Transverse colon (tissue), 4 donors: ENCODE measurements at regions not wholly inside any gene's neighbourhood (a gene's known extent, or its start where the extent isn't known, plus 50 kb on each side); places are given as distances from the start of the nearest gene placed in this dataset.

ENCODE experiments used
- DNase-seq: peaks from one replicate; pipeline ENCODE4 v3.0.0-alpha.2; 2019
- H3K27ac ChIP-seq, 4 donors: fragments of 200-600 bp; sonication (generic); 2 replicates each; pipeline ENCODE4 v1.5.1; 2016 to 2018; ENCODE audit warnings: inconsistent platforms in 4 of 4
- H3K27me3 ChIP-seq: fragments of 200-600 bp; sonication (generic); 2 replicates; pipeline ENCODE4 v1.5.1; 2017; ENCODE audit warnings: inconsistent platforms
- H3K36me3 ChIP-seq, 4 donors: fragments of 200-600 bp; sonication (generic); 2 replicates each; pipeline ENCODE4 v1.5.1; 2017 to 2019; ENCODE audit warnings: inconsistent platforms in 4 of 4
- H3K4me1 ChIP-seq, 4 donors: fragments of 200-600 bp; sonication (generic); 2 replicates each; pipeline ENCODE4 v1.5.1; 2017 to 2020; ENCODE audit warnings: inconsistent platforms in 4 of 4
- H3K4me3 ChIP-seq, 4 donors: fragments of 200-600 bp; sonication (generic); 1 replicate in 1 of 4; 2 replicates in 3 of 4; pipeline versions ENCODE4 v1.5.1 to v1.6.1; 2017 to 2019; ENCODE audit warnings: inconsistent platforms in 4 of 4
- H3K9me3 ChIP-seq, 2 donors: fragments of 200-600 bp; sonication (generic); 2 replicates each; pipeline ENCODE4 v1.5.1; 2017 to 2019; ENCODE audit warnings: inconsistent platforms in 2 of 2
- CTCF ChIP-seq, 5 experiments: fragments of 200-600 bp in 3 of 5; fragments of 450-650 bp in 2 of 5; sonication (generic) in 3 of 5; IDR thresholded peaks; 1 replicate in 2 of 5; 2 replicates in 3 of 5; pipeline ENCODE4 v1.5.1; 2016 to 2017; ENCODE audit warnings: antibody characterized with exemption in 5 of 5, inconsistent platforms in 3 of 5, mild to moderate bottlenecking in 2 of 5, moderate library complexity in 1 of 5
- EP300 ChIP-seq: sonication (generic); formaldehyde crosslinking; IDR thresholded peaks from one replicate; pipeline ENCODE4 v1.6.1; 2017; ENCODE audit warnings: antibody characterized with exemption, low read depth
- POLR2A ChIP-seq: fragments of 450-650 bp; IDR thresholded peaks from one replicate; pipeline ENCODE4 v1.6.1; 2016; ENCODE audit warnings: antibody characterized with exemption, mild to moderate bottlenecking, moderate library complexity
- POLR2AphosphoS5 ChIP-seq, 3 donors: sonication (generic); formaldehyde crosslinking; IDR thresholded peaks; one replicate each; pipeline ENCODE4 v1.6.1; 2016; ENCODE audit warnings: antibody characterized with exemption in 3 of 3
- WGBS, 2 donors: methylation state at CpG; one replicate each; pipeline ENCODE4 v1.1.5; 2018; ENCODE audit warnings: low coverage in 1 of 2; 5-methylcytosine and 5-hydroxymethylcytosine counted together
- in situ Hi-C, 4 donors: fragments of 200-750 bp; cut with MboI; loops; one replicate each; pipeline versions ENCODE4 v1.15.0 to v1.15.1; 2017; ENCODE audit warnings: low sequenced_read_pairs in 3 of 4, low pct_ligation_motif_present in 1 of 4, low pct_unique_long_range_greater_than_20kb in 1 of 4
- intact Hi-C: fragments of 100-400 bp; cut with DNase I; formaldehyde crosslinking; loops from one replicate; pipeline ENCODE4 v1.15.1; 2023; ENCODE audit warnings: low total_unique reads

DNA sequence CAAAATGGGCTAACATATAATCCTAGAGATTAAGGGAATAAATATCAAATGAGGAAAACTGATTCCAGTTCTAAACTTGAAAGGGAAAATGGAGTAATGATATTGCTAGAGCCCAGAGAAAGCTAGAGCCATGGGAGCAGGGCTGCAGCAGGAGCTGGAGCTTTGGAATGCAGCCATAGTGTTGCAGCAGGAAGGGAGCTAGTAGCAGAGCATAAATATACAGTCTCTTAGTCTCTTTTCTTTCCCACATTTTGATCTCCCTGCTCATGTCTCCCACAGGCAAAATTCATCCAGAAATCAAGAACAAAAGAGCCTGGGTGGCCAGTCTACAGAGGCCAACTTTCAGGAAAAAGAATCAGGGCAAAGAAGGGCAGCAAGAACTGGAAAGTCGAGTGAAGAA, 253.7 kb downstream of the ATXN7L3B start:
- intact Hi-C loops: no loop called here

GRCh38 chr12:74794522-74794921, 256.9 kb downstream of the ATXN7L3B start:
- Histone ChIP-seq H3K4me1 (no peaks in the 10 kb centered on the region), H3K9me3 (no peaks in the 10 kb centered on the region), H3K27me3 (no peaks in the 10 kb centered on the region), H3K36me3 (no peaks in the 10 kb centered on the region), H3K4me3 (no peak overlapping the region), H3K27ac (no peak overlapping the region)
- TF ChIP-seq POLR2AphosphoS5 (IDR thresholded peaks at IDR 0.05) (no peak), EP300 (no peak), POLR2A (no peak), CTCF (IDR thresholded peaks at IDR 0.05) (no peak)
- intact Hi-C loops (no loop called here), in situ Hi-C loops (no loop called here)
- 84% methylated on average over 4 of the region's 4 CpGs for WGBS, 2 donors
- no peak for DNase-seq

More for the DNA sequence above, 253.7 kb downstream of the ATXN7L3B start:
- TF ChIP-seq EP300 (no peak), POLR2AphosphoS5 (IDR thresholded peaks at IDR 0.05) (no peak), CTCF (IDR thresholded peaks at IDR 0.05) (no peak), POLR2A (no peak)
- in situ Hi-C loops: no loop called here
- H3K9me3 ChIP-seq: no peaks in the 10 kb centered on the region
- H3K27ac ChIP-seq: no peak overlapping the region
- no peaks in the 10 kb centered on the region for H3K36me3 ChIP-seq
- WGBS, 2 donors: 54 to 57% methylated on average over 1 of the region's 1 CpG
- no peak for DNase-seq
- H3K4me3 ChIP-seq: no peak overlapping the region
- H3K4me1 ChIP-seq: no peaks in the 10 kb centered on the region
- no peaks in the 10 kb centered on the region for H3K27me3 ChIP-seq

GRCh38 chr12:74801625-74802024, 264.0 kb downstream of the ATXN7L3B start:
- 46 to 75% methylated on average over 1 to 2 of the region's 2 CpGs for WGBS, 2 donors
- no peaks in the 10 kb centered on the region for H3K9me3 ChIP-seq
- DNase-seq: no peak
- TF ChIP-seq POLR2A: no peak
- no peak for TF ChIP-seq EP300
- TF ChIP-seq CTCF (IDR thresholded peaks at IDR 0.05): no peak
- no peak for TF ChIP-seq POLR2AphosphoS5 (IDR thresholded peaks at IDR 0.05)
- no peaks in the 10 kb centered on the region for H3K36me3 ChIP-seq
- no peaks in the 10 kb centered on the region for H3K27me3 ChIP-seq
- H3K4me1 ChIP-seq: no peaks in the 10 kb centered on the region
- in situ Hi-C loops: loop anchor here in 1 of 4 donors (25.0 kb wide), 1 partner anchor 89 kb away; no protein-coding TSS in a partner anchor
- H3K4me3 ChIP-seq: no peak overlapping the region
- intact Hi-C loops: no loop called here
- H3K27ac ChIP-seq: no peak overlapping the region

- H3K36me3 ChIP-seq: no peaks in the 10 kb centered on the region
- no peak for TF ChIP-seq POLR2A
- TF ChIP-seq POLR2AphosphoS5 (IDR thresholded peaks at IDR 0.05): no peak
- no peak for TF ChIP-seq CTCF (IDR thresholded peaks at IDR 0.05)
- TF ChIP-seq EP300: no peak
- H3K9me3 ChIP-seq: no peaks in the 10 kb centered on the region
- intact Hi-C loops: no loop called here
- DNase-seq: no peak
- in situ Hi-C loops: loop anchor here in 1 of 4 donors (25.0 kb wide), 1 partner anchor 104 kb away; no protein-coding TSS in a partner anchor
- no peaks in the 10 kb centered on the region for H3K27me3 ChIP-seq
- 88% methylated on average over 10 of the region's 10 CpGs; no CpG with 5 or more reads in 1 of the 2 donors for WGBS, 2 donors
- H3K4me3 ChIP-seq: no peak overlapping the region
- H3K4me1 ChIP-seq: no peaks in the 10 kb centered on the region
- no peak overlapping the region for H3K27ac ChIP-seq
Measured at GRCh38 chr12:74816398-74817175, 279.0 kb downstream of the ATXN7L3B start.
